Breast epithelium (tissue), 3 donors: ENCODE measurements at regions not wholly inside any gene's neighbourhood (a gene's known extent, or its start where the extent isn't known, plus 50 kb on each side); places are given as distances from the start of the nearest gene placed in this dataset.

Source experiments
- CTCF ChIP-seq, 3 donors: fragments of 450-650 bp; IDR thresholded peaks; one replicate each; pipeline ENCODE4 v1.5.1; 2016 to 2017; ENCODE audit warnings: antibody characterized with exemption in 3 of 3, mild to moderate bottlenecking in 3 of 3, moderate library complexity in 3 of 3
- POLR2A ChIP-seq: fragments of 450-650 bp; IDR thresholded peaks from one replicate; pipeline ENCODE4 v1.6.1; 2016; ENCODE audit warnings: antibody characterized with exemption, mild to moderate bottlenecking, moderate library complexity

GRCh38 chr10:8323428-8324054, 269.1 kb downstream of the GATA3 start:
- TF ChIP-seq POLR2A (no peak), CTCF (IDR thresholded peaks at IDR 0.05) (no peak)
